ENCODE measurements at regions not wholly inside any gene's neighbourhood (a gene's known extent, or its start where the extent isn't known, plus 50 kb on each side); places are given as distances from the start of the nearest gene placed in this dataset.

DNA sequence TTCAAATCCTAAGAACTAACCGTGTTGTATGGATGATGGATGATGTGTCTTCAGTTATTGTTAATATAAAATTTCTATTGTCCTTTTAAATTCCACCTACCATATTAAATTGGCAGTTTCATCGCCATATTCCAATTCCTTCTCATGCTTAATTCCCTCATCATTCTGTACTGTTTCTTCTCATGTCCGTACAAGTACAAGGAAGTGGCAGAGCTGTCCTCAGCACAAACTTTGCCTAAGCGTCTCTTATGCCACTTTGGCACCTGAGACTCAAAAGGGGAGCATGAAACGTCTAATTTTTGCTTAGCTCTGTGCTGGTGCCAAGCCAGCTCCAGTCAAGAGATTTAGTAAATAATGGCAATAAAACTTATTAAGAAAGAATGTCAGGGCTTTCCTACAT is 158.2 kb upstream of the LAMA2 start:
- ATAC-seq (ENCODE audit: poor library complexity) = no peak
- no peaks in the 10 kb centered on the region for H3K4me1 Mint-ChIP-seq (ENCODE audit: low read depth)
- no peak for TF ChIP-seq CTCF (IDR thresholded peaks at IDR 0.05)

DNA sequence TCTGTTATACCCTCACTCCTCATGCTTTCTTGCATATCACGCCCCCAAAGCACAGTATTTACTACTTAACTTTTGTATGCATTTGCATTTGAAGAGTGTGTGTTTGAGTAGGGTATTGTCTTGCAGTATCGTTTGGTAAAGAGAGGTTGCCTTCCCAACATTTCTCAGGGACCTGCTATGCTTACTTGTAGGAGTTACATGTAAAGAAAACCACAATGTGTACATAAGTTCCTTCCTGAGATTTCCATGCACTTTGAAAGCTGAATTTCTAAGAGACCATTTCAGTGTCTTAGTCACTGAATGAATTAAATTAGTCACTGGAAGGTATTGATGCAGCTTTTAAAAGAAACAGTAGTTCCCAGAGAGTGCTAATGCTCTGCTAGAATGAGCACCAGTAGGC is 159.3 kb upstream of the LAMA2 start:
- Mint-ChIP-seq H3K4me1 (ENCODE audit: low read depth) (no peaks in the 10 kb centered on the region), H3K36me3 (ENCODE audit: low read depth) (no peaks in the 10 kb centered on the region), H3K4me3 (no peak overlapping the region), H3K27me3 (peaks cover 33% of the 10 kb centered on the region), H3K27ac (no peak overlapping the region), H3K9me3 (no peaks in the 10 kb centered on the region)
- CTCF ChIA-PET = no interaction called here
- Histone ChIP-seq H3K9me3 (ENCODE audit: control insufficient read depth in 1 of 2, insufficient read depth in 1 of 2, low read length in 2 of 2) (no peaks in the 10 kb centered on the region), H3K27ac (ENCODE audit: low read depth in 1 of 2, low read length in 2 of 2) (no peak overlapping the region), H3K4me1 (ENCODE audit: insufficient read depth, low read length) (no peaks in the 10 kb centered on the region), H3K4me3 (ENCODE audit: low read length) (no peak overlapping the region), H3K36me3 (ENCODE audit: insufficient read depth, low read length) (no peaks in the 10 kb centered on the region), H3K27me3 (ENCODE audit: control insufficient read depth in 1 of 2, insufficient read depth in 2 of 2, low read length in 2 of 2) (peaks cover 0 to 11% of the 10 kb centered on the region in 2 experiments)
- no peak for DNase-seq
- no peak for ATAC-seq (ENCODE audit: poor library complexity)
- intact Hi-C loops (cut with DNase I, micrococcal nuclease) = loop anchor here in 1 of 2 experiments (2.0 to 10.0 kb wide), 3 partner anchors 645 to 1259 kb away; no protein-coding TSS in a partner anchor
- TF ChIP-seq CTCF (IDR thresholded peaks at IDR 0.05) = no peak
- POLR2A ChIA-PET = no interaction called here

More for the DNA sequence above, 158.2 kb upstream of the LAMA2 start:
- intact Hi-C loops (cut with DNase I, micrococcal nuclease) = loop anchor here (2.0 to 10.0 kb wide), 6 partner anchors 644 to 1260 kb away; no protein-coding TSS in a partner anchor
- Histone ChIP-seq H3K4me3 (ENCODE audit: low read length) (no peak overlapping the region), H3K4me1 (ENCODE audit: insufficient read depth, low read length) (no peaks in the 10 kb centered on the region), H3K27me3 (ENCODE audit: control insufficient read depth in 1 of 2, insufficient read depth in 2 of 2, low read length in 2 of 2) (peaks cover 0 to 11% of the 10 kb centered on the region in 2 experiments), H3K27ac (ENCODE audit: low read depth in 1 of 2, low read length in 2 of 2) (no peak overlapping the region), H3K9me3 (ENCODE audit: control insufficient read depth in 1 of 2, insufficient read depth in 1 of 2, low read length in 2 of 2) (no peaks in the 10 kb centered on the region), H3K36me3 (ENCODE audit: insufficient read depth, low read length) (no peaks in the 10 kb centered on the region)
- Mint-ChIP-seq H3K36me3 (ENCODE audit: low read depth) (no peaks in the 10 kb centered on the region), H3K27me3 (peaks cover 37% of the 10 kb centered on the region), H3K27ac (no peak overlapping the region), H3K9me3 (no peaks in the 10 kb centered on the region), H3K4me3 (no peak overlapping the region)
- POLR2A ChIA-PET = no interaction called here
- no peak for DNase-seq
- CTCF ChIA-PET = no interaction called here

GRCh38 chr6:128720891-128721290 is 162.0 kb upstream of the LAMA2 start:
- Histone ChIP-seq H3K27me3 (ENCODE audit: control insufficient read depth in 1 of 2, insufficient read depth in 2 of 2, low read length in 2 of 2) (peaks cover 0 to 11% of the 10 kb centered on the region in 2 experiments), H3K4me3 (ENCODE audit: low read length) (no peak overlapping the region), H3K9me3 (ENCODE audit: control insufficient read depth in 1 of 2, insufficient read depth in 1 of 2, low read length in 2 of 2) (no peaks in the 10 kb centered on the region), H3K36me3 (ENCODE audit: insufficient read depth, low read length) (no peaks in the 10 kb centered on the region), H3K27ac (ENCODE audit: low read depth in 1 of 2, low read length in 2 of 2) (no peak overlapping the region), H3K4me1 (ENCODE audit: insufficient read depth, low read length) (no peaks in the 10 kb centered on the region)
- Mint-ChIP-seq H3K4me1 (ENCODE audit: low read depth) (no peaks in the 10 kb centered on the region), H3K36me3 (ENCODE audit: low read depth) (no peaks in the 10 kb centered on the region), H3K27ac (no peak overlapping the region), H3K9me3 (no peaks in the 10 kb centered on the region), H3K4me3 (no peak overlapping the region), H3K27me3 (peaks cover 27% of the 10 kb centered on the region)
- ChIA-PET CTCF (interaction anchor here (1.4 kb wide), 1 partner anchor 10 kb away, joined by 3 read pairs; no protein-coding TSS in a partner anchor), POLR2A (no interaction called here)
- ATAC-seq (ENCODE audit: poor library complexity) (no peak), DNase-seq (no peak)
- intact Hi-C loops (cut with DNase I, micrococcal nuclease) = loop anchor here in 1 of 2 experiments (10.0 kb wide), 2 partner anchors 1254 to 1256 kb away; no protein-coding TSS in a partner anchor
- no peak for TF ChIP-seq CTCF (IDR thresholded peaks at IDR 0.05)

Data from CD4-positive, alpha-beta T cell (primary cell).